SKM-1 treated with dmso at 0.1 percent for 144 hours (cell line): ENCODE measurements at regions not wholly inside any gene's neighbourhood (a gene's known extent, or its start where the extent isn't known, plus 50 kb on each side); places are given as distances from the start of the nearest gene placed in this dataset.
A peak's percentile ranks its signal among the peaks of the same experiment; 100 is the strongest.

Experiments
- DNase-seq: peaks from one replicate; lab custom pipeline; 2025; ENCODE audit not compliant: unreplicated experiment; lab: John Stamatoyannopoulos, UW

DNA sequence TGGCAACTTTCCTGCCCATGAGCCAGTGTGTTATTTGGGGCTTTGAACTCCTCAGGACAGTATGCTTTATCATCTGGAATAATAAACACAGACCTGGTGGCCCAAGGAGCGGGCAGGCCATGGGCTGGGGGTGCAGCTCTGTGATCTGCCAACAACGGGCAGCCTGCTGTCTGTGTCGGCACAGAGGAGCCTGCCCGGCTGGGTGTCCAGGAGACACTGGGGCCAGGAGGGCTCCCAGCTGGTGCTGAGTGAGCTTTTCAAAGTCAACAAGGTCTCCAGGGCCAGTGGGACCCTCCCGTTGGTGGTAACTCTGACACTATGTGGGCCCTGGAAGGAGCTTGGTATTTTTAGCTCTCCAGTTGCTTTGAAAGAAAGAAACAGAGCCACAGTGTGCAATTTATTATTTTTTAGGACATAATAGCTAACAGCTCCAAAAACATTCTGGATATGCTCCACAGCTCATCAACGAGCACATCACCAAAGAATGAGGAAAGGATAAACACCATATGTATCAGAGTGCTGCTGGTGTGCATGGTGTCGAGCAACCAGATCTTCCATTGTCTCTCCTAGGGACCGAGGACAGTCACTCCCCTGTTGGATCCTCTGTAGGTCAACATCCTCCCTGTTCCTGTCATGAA is 488.7 kb upstream of the USP24 start:
- no peak for DNase-seq

DNA sequence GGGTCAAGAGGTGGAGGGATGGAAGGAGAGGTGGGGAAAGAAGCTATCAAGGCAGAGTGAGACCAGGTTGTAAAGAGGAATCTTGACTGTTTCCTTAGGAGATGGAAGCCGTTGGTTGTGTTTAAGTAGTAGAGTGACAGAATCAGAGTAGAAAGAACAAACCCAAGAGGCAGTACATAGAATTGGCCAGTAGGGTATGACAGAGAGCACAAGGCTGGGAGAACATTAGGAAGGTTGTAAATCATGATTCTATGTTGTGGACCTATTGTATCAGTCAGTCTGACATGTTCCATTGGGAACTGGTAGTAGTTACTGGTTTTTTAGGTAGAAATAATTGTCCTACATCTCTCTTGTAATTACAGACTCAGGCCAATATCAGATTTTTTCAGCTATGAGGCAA is 486.9 kb upstream of the USP24 start:
- peak; percentile 41 for DNase-seq

DNA sequence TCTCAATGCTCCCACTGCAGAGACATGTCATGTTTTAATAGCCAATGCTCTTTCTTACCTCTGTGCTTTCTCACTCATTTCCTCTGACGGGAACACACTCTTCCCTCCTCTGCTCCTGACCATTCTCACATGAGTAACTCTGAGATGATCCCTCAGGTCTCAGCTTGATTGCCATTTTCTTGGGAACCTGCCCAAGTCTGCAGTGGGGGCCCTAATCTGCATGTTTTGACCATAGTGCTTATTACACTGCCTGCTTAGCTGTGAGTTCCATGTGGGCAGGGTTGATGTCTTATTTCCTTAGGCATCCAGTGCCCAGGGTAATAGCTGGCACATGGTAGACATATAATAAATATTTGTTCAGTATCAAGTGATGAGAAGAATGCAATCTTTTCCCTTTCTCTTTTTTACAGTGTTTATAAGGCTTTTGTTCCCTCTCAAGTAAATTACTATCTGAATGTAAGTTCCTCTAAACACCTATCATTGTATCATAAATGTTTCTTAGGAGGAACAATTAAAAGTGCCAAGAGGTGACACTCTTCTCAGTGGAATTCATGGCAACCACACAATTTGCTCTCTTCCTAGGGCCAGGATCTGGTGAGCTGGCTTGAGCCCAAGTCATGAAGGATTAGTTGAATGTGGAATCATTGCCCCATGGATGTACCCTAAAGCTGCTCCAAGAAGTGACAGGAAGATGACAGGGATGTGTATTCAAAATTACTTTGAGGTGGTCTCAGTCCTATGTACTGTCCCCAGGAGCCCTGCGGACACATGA is 485.4 kb upstream of the USP24 start:
- no peak for DNase-seq

DNA sequence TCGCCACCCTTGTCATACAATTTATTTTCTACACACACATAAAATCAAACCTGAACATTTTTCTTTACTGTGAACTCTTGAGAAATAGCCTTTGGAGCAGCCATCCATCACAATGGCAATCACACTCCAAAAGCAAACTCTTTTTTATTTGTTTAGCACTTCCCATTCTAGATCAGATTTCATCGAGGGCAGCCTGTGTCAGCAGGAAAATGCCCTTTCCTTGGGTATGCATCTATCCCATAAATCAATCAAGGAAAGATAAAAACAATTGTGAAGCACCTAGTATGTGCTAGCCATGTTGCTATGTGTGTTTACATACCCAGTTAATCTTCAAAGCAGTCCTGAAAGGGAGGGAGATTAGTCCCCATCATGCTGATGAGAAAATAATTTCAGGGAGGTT is 484.1 kb upstream of the USP24 start:
- no peak for DNase-seq

DNA sequence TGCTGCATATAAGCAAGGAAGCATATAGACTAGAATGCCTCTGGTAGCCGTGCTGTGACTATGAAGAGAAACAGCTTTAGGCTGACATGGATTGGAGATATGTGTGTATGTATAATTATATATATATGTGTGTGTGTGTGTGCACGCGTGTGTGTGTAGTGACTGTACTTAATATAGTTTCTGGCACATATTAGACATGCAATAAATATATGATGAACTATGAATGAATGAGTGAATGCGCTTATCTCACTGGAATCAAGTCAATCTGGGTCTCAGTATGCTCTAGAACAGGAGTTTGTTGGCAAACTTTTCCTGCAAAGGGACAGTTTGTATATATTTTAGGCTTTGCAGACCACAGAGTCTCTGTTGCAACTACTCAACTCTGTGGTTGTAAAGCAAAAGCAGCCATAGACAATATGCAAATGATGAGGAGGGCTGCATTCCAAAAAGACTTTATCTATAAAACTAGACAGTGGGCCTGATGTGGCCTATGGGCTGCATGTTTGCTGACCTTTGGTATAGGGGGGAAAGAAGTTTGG is 482.9 kb upstream of the USP24 start:
- DNase-seq: no peak

DNA sequence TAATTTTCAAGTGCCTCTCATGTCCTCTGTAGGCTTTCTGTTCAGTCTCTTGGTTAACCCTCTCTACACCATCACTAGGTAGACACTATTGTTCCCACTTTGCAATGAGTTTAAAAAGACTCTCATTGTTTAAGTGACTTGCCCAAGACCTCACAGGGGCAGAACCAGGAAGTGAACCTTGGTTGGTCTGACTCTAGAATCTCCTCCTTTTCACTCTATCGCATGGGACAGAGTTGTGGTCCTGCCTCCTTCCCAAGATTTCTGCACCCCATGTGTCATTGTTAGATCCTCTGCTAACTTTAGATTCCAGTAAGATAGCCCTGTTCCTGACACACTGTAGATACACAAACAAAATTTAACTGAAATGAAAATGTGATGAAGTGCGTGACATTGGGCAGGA is 481.7 kb upstream of the USP24 start:
- DNase-seq: no peak

DNA sequence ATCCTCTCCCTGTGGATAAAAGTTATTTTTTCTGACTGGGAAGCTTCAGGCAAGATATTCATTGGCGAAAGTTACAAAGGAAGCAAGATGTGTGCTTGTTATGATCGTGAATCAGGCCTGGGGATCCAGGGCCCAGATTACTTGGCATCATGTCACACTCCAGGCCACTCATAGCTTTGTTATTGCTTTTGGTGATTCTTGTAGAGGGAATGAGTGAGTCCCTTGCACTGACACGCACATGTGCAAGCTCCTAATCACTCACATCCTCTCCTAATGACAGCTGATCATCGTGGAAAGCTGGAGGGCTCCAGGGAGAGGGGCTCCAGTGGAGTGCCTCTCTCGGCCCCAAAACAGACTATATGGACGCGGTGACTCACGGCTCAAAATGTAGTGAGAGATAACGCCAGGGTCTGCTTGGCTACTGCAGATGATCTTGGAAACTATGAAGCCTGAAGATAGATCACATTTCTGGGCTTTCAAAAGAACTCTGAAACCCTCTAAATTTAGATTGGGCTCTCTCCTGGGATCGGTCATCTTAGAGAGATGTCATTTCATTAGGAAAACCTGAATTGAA is 481.1 kb upstream of the USP24 start:
- DNase-seq: no peak

DNA sequence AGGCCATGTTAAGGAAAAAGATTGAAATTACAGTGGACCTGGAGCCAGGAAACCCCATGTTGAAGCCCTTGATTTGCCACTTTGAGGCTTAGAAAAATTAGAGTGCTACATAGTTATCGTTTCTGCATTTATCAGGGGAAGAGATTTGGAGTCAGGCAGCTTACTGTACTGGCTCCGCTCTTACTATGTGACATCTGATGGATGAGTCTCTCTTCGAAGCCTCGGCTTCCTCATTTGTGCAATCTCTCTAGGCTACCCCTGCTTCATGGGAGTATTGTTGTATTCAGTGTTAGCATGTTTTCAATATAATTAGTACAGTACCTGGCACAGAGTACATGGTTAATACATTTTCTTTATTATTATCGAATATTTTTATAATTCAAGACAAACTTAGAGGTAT is 480.4 kb upstream of the USP24 start:
- no peak for DNase-seq

DNA sequence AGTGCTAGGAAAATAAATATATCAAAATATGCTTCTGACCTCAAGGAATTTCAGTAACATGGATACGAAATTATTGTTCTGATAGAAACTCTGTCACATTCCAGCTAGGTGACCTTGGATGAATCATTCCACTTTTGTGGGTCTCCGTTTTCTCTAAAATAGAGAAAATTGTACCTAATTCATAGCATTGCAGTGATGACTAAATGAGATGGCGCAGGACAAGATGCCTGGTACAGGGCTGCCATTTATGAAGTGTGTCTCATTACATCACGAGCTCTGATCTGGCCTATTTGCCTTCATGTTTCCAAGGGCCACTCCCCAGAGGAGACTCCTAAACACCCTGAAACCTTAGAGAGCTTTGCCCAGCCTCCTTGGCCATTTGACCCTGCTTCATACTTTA is 480.0 kb upstream of the USP24 start:
- DNase-seq: no peak

DNA sequence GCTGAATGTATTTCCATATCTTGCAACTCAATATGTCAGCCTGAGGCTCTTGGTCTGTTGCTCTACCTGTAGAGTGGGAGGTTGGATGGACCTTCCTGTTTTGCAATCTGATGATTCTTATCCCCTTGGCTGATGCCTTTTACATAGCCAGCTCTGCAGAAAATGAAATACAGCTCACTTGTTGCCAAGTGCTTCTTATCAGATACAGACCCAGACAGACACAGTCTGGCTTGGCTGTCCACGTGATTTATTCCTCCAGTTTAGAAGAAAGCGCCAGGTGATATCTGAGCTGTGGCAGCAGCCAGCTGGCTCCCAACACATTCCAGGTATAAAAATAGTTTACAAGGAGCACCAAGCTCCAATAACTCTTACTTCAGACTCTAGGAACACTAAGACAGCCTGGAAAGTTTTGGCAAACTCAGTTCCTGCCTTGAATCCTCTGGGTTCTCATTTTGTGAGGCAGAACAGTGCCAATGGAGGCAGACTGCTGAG is 479.2 kb upstream of the USP24 start:
- DNase-seq: no peak

DNA sequence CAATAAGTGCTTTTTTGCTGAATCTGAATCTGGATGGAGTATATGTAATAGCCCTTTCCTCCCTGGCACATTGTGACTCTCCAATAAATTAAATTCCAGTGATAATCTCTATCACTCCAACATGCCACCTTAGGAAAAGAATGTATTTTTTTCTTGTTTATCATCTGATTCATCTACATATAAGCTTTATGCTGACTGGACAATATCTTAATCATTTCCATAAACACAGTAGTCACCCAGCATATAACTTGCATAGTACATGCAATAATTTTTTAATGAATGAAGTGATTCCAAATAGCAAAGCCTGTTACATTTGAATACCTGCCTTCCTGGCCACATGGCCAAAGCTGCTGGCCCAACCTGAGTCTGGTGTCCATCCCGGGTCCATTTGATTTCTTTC is 477.6 kb upstream of the USP24 start:
- no peak for DNase-seq

DNA sequence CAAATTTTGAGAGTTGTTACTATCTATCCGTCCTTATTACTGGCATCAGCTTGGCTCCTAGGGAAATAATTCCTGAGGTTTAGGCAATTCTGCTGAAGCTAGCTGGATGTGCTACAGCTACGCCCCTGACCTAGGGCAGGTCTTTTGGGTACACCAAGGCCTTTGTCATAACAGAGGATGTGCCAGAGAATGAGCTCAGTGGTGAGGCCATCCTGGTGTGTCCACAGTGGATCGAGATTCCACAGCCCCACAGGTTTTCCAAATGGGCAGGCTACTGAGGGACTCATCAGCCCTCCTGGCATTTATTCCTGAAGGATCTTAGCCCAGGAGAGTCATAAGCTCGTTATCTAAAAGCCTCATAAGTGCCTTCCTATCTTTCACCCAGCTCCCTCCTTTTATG is 475.2 kb upstream of the USP24 start:
- no peak for DNase-seq

DNA sequence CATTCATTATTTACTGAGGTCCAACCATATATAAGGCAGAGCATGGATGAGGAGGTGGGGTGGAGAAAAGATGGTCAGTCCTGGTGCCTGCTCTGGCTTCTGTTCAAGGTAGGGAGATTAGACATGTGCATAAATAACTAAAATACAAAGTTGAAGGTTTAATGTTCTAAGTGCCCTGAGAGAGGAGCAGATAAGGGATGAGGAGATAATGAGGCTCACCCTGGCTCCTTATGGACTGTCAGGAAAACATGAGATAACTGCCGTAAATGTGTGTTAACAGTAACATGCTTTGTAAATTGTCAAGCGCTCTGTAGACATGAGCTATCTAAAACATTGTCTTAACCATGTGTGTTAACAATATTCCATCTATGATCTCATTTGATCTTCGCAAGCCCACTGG is 474.6 kb upstream of the USP24 start:
- DNase-seq: no peak

DNA sequence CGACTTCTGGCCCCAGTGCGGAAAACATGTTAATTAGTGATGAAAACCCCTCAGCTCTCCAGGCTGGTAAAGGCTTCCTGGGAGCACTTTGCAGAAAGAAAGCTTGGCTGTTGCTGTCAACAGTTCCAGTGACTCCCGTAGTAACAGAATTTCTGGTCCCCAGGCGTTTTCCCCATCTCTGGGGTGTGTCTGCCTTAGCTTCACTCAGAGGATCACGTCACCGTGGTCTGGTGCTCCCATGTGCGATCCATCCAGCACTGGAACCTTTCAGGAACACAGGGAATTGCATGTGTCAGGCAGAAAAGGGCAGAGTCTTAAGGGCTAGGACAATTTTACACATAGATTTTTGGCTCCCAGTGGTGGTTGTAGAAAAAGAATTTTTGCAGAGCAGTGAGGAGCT is 470.4 kb upstream of the USP24 start:
- no peak for DNase-seq

DNA sequence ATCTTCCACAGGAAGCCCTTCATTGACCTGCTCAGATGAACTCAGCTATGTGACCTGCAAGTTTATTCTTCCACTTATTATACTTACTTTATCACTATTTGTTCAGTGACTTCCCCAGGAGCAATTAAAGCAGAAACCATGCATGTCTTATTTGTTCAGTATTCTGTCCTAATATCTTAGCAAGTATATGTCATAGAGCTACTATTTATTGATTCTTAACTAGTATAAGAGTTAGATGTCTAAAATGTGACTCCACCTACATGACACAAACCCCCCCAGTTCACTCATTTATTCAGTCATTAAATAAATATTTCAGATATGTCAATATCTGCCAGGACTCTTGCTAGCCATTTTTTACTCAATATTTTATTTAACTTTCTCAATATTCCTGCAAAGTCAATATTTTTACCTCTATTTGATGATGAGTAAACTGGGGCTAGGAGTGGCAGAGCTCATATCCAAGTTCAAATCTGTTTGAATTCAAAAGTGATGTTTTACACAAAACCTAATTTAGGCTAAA is 469.0 kb upstream of the USP24 start:
- DNase-seq: no peak

DNA sequence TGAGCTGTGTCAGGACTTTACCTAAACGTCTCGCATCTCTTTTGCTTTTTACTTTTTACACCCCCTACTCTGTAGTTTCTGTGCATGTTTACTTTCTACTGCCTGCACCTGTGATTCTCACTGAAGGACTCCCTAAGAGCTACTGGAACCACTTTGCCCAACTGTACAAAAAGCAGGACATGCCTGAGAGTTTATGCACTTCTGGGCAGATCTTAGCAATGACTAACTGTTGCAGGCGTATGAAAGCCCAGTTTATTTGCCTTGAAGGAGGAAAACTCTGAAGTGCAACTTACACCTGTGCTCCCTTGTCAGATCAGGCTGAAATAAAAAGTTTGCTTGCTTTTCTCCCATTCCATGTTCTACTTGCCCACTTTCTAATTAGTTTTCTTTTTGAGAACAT is 467.0 kb upstream of the USP24 start:
- DNase-seq: no peak

DNA sequence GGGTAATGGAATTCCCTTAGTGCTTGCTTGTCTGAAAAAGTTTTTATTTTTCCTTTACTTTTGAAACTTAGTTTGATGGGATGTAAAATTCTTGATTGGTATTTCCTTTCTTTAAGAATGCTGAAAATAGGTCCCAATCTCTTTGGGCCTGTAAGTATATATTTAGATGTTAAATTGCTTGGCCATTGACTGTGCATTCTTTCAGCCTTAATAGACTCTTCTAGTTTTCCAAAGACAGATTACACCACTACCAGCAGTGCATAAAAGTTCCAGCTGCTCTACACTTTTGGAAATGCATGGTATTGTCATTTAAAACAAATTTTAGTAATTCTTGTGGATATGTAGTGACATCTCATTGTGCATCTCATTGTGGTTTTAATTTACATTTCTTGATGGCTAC is 464.8 kb upstream of the USP24 start:
- no peak for DNase-seq

DNA sequence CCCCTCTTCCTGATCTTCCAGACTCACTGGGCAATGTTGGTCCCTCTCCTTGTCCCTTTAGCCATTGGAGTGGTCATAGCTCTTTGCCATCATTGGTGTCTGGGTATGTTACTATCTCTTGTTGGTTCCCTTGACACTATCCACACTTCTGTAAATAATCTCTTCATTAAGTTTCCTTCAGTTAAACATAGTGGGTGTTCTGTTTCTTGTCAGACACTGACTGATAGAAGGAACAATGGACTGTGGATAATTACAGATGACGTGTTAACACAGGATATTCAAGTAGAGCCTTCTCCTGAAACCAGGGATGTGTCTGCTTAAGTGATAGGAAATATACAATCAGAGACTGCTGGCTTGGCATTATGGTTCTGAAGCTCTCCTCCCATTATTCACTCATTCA is 458.3 kb upstream of the USP24 start:
- DNase-seq: no peak

DNA sequence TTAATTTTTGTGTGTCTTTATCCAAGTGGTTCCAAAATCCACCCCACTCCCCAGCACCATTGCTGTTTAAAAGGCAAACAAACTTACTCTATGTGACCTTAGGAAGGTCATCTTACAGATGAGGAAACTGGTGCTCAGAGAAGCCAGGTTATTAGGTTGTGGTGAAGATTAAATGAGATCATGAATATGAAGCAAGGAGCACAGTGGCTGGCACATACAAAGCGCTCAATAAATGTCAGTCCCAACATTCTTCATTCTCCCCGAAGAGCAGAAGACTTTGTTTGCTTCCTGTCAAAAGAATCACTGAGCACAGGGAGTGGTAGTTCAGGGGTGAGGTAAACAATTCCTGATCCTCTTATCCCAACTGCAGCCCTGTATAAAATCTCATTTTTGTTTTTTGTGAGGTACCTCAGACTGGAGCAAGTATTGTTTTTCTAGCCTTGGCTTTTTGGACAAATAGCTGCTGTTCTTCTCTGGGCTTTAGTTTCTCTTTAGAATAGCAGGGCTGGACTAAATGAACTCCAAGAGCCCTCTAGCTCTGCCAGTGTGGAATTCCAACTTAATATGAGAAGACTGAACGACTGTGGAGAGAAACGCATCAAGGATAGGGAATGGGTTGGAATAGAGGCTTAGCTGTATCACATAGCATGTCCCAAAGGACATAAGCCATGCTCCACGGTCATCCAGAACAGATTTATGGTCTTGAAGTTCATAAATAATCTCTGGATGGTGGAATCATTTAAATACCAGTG is 455.3 kb upstream of the USP24 start:
- DNase-seq: no peak

DNA sequence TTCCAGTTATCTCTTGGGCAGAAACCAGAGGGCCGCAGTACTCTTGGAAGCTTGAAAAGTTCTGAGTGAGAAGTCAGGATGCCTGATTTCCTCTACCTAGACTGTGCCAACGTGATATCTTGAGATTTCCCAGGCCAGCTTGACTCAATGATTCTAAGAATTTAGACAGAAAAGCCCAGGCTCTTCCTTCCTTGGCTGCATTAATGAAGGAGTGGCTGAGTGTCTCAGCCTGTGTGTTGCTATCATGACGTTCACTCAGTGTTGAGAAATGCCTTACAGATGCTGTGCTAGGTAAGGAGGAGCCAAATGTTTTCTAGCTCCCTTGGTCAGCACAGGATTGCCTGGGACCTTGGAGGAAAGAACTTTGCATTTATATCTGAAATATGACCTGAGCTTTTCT is 454.1 kb upstream of the USP24 start:
- DNase-seq: no peak

DNA sequence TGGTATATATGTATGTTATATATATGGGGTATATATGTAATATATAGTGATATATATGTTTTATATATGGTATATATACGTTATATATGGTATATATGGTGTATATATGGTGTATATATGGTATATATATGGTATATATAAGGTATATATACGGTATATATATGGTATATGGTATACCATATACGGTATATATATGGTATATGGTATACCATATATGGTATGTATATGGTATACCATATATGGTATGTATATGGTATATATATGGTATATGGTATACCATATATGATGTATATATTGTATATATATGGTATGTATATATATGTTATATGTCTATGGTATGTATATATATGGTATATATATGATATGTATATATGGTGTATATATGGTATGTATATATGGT is 447.7 kb upstream of the USP24 start:
- DNase-seq: no peak
